Mesendoderm (in vitro differentiated cells): ENCODE measurements at regions not wholly inside any gene's neighbourhood (a gene's known extent, or its start where the extent isn't known, plus 50 kb on each side); places are given as distances from the start of the nearest gene placed in this dataset.
A peak's percentile ranks its signal among the peaks of the same experiment; 100 is the strongest.

ENCODE experiments used
- DNase-seq: peaks from one replicate; pipeline ENCODE4 v3.0.0; 2013
- H2AK5ac ChIP-seq: 2 replicates; pipeline ENCODE4 v1.6.1; 2013; ENCODE audit warnings: low read length, inconsistent platforms
- H2BK120ac ChIP-seq: 2 replicates; pipeline ENCODE4 v1.6.1; 2013; ENCODE audit warnings: low read depth, mild to moderate bottlenecking, low read length, moderate library complexity, mixed read lengths
- H2BK15ac ChIP-seq: replicated peaks from 2 replicates; pipeline ENCODE4 v1.6.1; 2013; ENCODE audit warnings: low read depth, mild to moderate bottlenecking, moderate library complexity
- H2BK5ac ChIP-seq: 2 replicates; pipeline ENCODE4 v1.6.1; 2013; ENCODE audit warnings: low read length, inconsistent platforms
- H3K18ac ChIP-seq: 2 replicates; pipeline ENCODE4 v1.6.1; 2013; ENCODE audit warnings: mild to moderate bottlenecking, low read length, mixed read lengths
- H3K23ac ChIP-seq: one replicate; pipeline ENCODE4 v1.6.1; 2013; ENCODE audit warnings: low read length
- H3K27ac ChIP-seq: 2 replicates; pipeline ENCODE4 v1.5.1; 2013; ENCODE audit warnings: low read depth, mild to moderate bottlenecking, inconsistent platforms, low read length, moderate library complexity
- H3K27me3 ChIP-seq: 2 replicates; pipeline ENCODE4 v1.6.1; 2013; ENCODE audit warnings: low read length, control low read depth, mild to moderate bottlenecking, inconsistent platforms; ENCODE audit not compliant: insufficient read depth, poor library complexity
- H3K36me3 ChIP-seq: 2 replicates; pipeline ENCODE4 v1.6.1; 2013; ENCODE audit warnings: low read length, inconsistent platforms; ENCODE audit not compliant: control insufficient read depth, insufficient read depth
- H3K4ac ChIP-seq: one replicate; pipeline ENCODE4 v1.6.1; 2013; ENCODE audit warnings: low read depth, mild to moderate bottlenecking, low read length, moderate library complexity
- H3K4me1 ChIP-seq: 2 replicates; pipeline ENCODE4 v1.6.1; 2013; ENCODE audit warnings: low read depth, low read length, inconsistent platforms; ENCODE audit not compliant: control insufficient read depth
- H3K4me2 ChIP-seq: 2 replicates; pipeline ENCODE4 v1.6.1; 2013; ENCODE audit warnings: low read length
- H3K4me3 ChIP-seq: 2 replicates; pipeline ENCODE4 v1.5.1; 2013; ENCODE audit warnings: mild to moderate bottlenecking, low read length
- H3K56ac ChIP-seq: one replicate; pipeline ENCODE4 v1.6.1; 2013; ENCODE audit warnings: low read length
- H3K79me1 ChIP-seq: 2 replicates; pipeline ENCODE4 v1.6.1; 2013; ENCODE audit warnings: low read length, inconsistent platforms
- H3K79me2 ChIP-seq: 2 replicates; pipeline ENCODE4 v1.6.1; 2013; ENCODE audit warnings: mild to moderate bottlenecking, low read length; ENCODE audit not compliant: control insufficient read depth, insufficient read depth
- H3K9ac ChIP-seq: 2 replicates; pipeline ENCODE4 v1.6.1; 2013; ENCODE audit warnings: low read length, inconsistent platforms
- H4K5ac ChIP-seq: one replicate; pipeline ENCODE4 v1.6.1; 2013; ENCODE audit warnings: low read length
- H4K8ac ChIP-seq: one replicate; pipeline ENCODE4 v1.6.1; 2013; ENCODE audit warnings: low read depth, mild to moderate bottlenecking, control low read depth, low read length, moderate library complexity
- WGBS: extraction: QIAGEN DNeasy Blood & Tissue Kit; methylation state at CpG from one replicate; pipeline ENCODE4 v1.1.7; 2013; ENCODE audit warnings: low lambda C conversion rate, missing lambda C conversion rate; ENCODE audit not compliant: insufficient coverage; ENCODE audit errors: extremely low coverage; 5-methylcytosine and 5-hydroxymethylcytosine counted together

GRCh38 chr15:70196372-70197316, 98.9 kb upstream of the TLE3 start:
- Histone ChIP-seq H4K5ac (no peak overlapping the region), H3K18ac (no peak overlapping the region), H2AK5ac (no peak overlapping the region), H3K56ac (peak overlapping the region; percentile 19), H4K8ac (no peak overlapping the region), H3K36me3 (no peaks in the 10 kb centered on the region), H3K27me3 (no peaks in the 10 kb centered on the region), H3K79me1 (no peaks in the 10 kb centered on the region), H3K4ac (no peak overlapping the region), H2BK120ac (no peak overlapping the region), H3K9ac (no peak overlapping the region), H3K4me3 (no peak overlapping the region), H3K27ac (peak overlapping the region; percentile 14), H3K4me2 (no peak overlapping the region), H2BK5ac (no peak overlapping the region), H3K23ac (no peak overlapping the region), H3K4me1 (peaks cover 16% of the 10 kb centered on the region), H2BK15ac (no peak overlapping the region), H3K79me2 (no peaks in the 10 kb centered on the region)
- peak; percentile 98 for DNase-seq
- WGBS, result no CpG with 5 or more reads among the region's 21 CpGs

GRCh38 chr15:70195587-70196305, 98.0 kb upstream of the TLE3 start:
- H3K36me3 ChIP-seq, result no peaks in the 10 kb centered on the region
- peaks cover 22% of the 10 kb centered on the region for H3K4me1 ChIP-seq
- WGBS, result no CpG with 5 or more reads among the region's 13 CpGs
- H3K23ac ChIP-seq, result peak overlapping the region; percentile 20
- no peak overlapping the region for H2BK15ac ChIP-seq
- no peak overlapping the region for H2BK120ac ChIP-seq
- H3K4me2 ChIP-seq, result no peak overlapping the region
- H3K4ac ChIP-seq, result peak overlapping the region; percentile 1
- H3K27ac ChIP-seq, result peak overlapping the region; percentile 14
- no peaks in the 10 kb centered on the region for H3K27me3 ChIP-seq
- no peak for DNase-seq
- H3K18ac ChIP-seq, result peak overlapping the region; percentile 20
- peak overlapping the region; percentile 6 for H3K9ac ChIP-seq
- H4K8ac ChIP-seq, result no peak overlapping the region
- H3K56ac ChIP-seq, result peak overlapping the region; percentile 68
- no peaks in the 10 kb centered on the region for H3K79me2 ChIP-seq
- peak overlapping the region; percentile 57 for H2BK5ac ChIP-seq
- no peaks in the 10 kb centered on the region for H3K79me1 ChIP-seq
- H3K4me3 ChIP-seq, result no peak overlapping the region
- H2AK5ac ChIP-seq, result peak overlapping the region; percentile 61
- H4K5ac ChIP-seq, result no peak overlapping the region

- Histone ChIP-seq H3K18ac (no peak overlapping the region), H3K27ac (no peak overlapping the region), H3K79me2 (no peaks in the 10 kb centered on the region), H3K4ac (no peak overlapping the region), H3K23ac (peak overlapping the region; percentile 20), H3K9ac (peak overlapping the region; percentile 6), H3K4me3 (no peak overlapping the region), H2BK15ac (no peak overlapping the region), H4K5ac (no peak overlapping the region), H3K56ac (peak overlapping the region; percentile 68), H3K36me3 (no peaks in the 10 kb centered on the region), H2BK120ac (no peak overlapping the region), H3K27me3 (no peaks in the 10 kb centered on the region), H2BK5ac (peak overlapping the region; percentile 10), H3K4me1 (peaks cover 27% of the 10 kb centered on the region), H3K4me2 (no peak overlapping the region), H2AK5ac (peak overlapping the region; percentile 3), H3K79me1 (no peaks in the 10 kb centered on the region), H4K8ac (no peak overlapping the region)
- no CpG with 5 or more reads among the region's 7 CpGs for WGBS
- no peak for DNase-seq
Observed at GRCh38 chr15:70195171-70195570, 97.5 kb upstream of the TLE3 start.

GRCh38 chr15:70194266-70194665, 96.5 kb upstream of the TLE3 start:
- Histone ChIP-seq H3K56ac (no peak overlapping the region), H3K9ac (no peak overlapping the region), H2AK5ac (no peak overlapping the region), H3K79me1 (no peaks in the 10 kb centered on the region), H3K27me3 (no peaks in the 10 kb centered on the region), H3K4me1 (peaks cover 32% of the 10 kb centered on the region), H3K79me2 (no peaks in the 10 kb centered on the region), H3K4ac (no peak overlapping the region), H3K4me2 (no peak overlapping the region), H4K8ac (no peak overlapping the region), H3K36me3 (no peaks in the 10 kb centered on the region), H2BK15ac (no peak overlapping the region), H3K23ac (no peak overlapping the region), H3K27ac (no peak overlapping the region), H3K18ac (no peak overlapping the region), H3K4me3 (no peak overlapping the region), H4K5ac (no peak overlapping the region), H2BK5ac (no peak overlapping the region), H2BK120ac (no peak overlapping the region)
- WGBS, result no CpG with 5 or more reads among the region's 5 CpGs
- no peak for DNase-seq

DNA sequence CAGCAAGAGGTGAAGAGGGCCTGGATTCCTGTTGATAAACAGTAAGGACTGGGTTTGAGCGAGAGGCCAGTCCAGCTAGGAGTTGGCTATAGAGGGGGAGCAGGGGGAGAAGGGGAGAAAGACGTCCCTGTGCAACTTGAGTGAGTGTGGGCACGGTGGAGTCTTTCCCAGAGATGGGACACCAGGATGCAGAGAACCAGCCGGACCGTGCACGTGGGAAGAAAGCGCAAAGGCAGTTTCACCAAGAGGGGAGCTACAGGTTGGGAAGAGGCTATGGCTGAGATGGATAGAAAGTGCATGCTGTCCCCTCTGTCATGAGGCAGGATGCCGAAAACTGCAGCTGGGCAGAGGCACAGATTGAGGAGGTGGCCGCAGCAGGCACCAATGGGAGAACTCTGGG, 96.0 kb upstream of the TLE3 start:
- no peak overlapping the region for H3K4ac ChIP-seq
- DNase-seq, result no peak
- no peak overlapping the region for H2AK5ac ChIP-seq
- H3K4me3 ChIP-seq, result no peak overlapping the region
- H3K4me1 ChIP-seq, result peaks cover 32% of the 10 kb centered on the region
- WGBS, result no CpG with 5 or more reads among the region's 9 CpGs
- no peaks in the 10 kb centered on the region for H3K79me1 ChIP-seq
- H3K23ac ChIP-seq, result no peak overlapping the region
- H3K36me3 ChIP-seq, result no peaks in the 10 kb centered on the region
- no peak overlapping the region for H3K4me2 ChIP-seq
- no peaks in the 10 kb centered on the region for H3K27me3 ChIP-seq
- no peak overlapping the region for H3K9ac ChIP-seq
- no peak overlapping the region for H3K18ac ChIP-seq
- no peak overlapping the region for H2BK15ac ChIP-seq
- H3K27ac ChIP-seq, result no peak overlapping the region
- H2BK5ac ChIP-seq, result no peak overlapping the region
- no peak overlapping the region for H3K56ac ChIP-seq
- no peaks in the 10 kb centered on the region for H3K79me2 ChIP-seq
- no peak overlapping the region for H2BK120ac ChIP-seq
- no peak overlapping the region for H4K8ac ChIP-seq
- no peak overlapping the region for H4K5ac ChIP-seq
